ENCODE measurements at regions not wholly inside any gene's neighbourhood (a gene's known extent, or its start where the extent isn't known, plus 50 kb on each side); places are given as distances from the start of the nearest gene placed in this dataset.
A peak's percentile ranks its signal among the peaks of the same experiment; 100 is the strongest.

DNA sequence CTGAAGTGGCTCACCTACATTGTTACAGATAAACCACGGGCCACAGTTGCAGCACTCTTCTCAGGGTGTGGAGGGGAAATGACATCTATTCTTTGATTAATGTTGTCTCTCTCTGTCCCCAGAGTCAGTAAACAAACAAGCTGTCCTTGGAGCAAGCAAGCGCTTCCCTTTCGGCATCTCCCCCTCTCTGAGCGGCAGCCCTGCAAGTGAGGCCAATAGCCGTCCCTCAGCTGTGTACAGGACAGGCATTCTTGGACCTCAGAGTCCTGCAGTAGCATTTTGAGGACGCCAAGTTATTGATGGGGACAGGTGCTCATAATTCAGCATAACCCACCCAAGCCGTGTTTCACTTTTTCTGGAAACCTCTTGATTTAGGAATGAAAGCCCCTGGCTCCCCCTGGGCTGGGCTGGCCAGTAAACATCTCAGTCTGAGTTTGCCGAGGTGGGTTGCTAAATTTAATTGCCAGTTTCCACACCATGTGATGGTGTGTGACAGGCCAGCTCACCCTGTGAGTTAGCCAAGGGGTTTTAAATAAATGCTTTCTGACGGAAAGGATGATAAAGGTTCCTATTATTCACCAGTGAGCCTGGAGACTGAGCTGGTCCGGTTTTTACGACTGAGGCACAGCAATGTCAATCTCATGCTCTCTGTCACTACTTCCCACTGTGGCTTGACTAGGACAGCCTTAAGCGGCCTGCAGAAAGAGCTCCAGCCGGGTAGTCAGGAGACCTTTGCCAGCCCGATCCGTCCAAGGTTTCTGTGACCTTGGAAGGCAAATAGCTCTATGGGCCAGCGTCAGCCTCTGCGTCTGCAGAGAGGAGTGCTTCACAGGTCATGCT is 214.8 kb upstream of the RREB1 start:
- no peak for DNase-seq

DNA sequence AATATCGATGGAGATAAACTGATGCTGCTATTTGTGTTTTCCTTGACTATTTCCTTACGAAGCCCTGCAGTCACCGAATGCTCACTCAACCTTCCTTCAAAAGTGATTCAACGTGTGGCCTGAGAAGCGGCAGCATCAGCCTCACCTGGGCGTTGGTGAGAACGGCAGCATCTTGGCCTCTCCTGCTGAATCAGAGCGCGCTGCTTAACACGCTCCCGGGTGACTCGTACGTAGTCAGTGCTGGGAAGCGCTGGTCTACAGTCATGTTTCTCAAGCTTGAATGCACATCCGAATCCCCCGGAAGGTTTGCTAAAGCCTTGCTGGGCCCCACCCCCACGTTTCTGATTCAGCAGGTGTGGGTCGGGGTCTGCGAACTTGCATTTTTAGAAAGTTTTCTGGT is 214.1 kb upstream of the RREB1 start:
- DNase-seq: no peak

DNA sequence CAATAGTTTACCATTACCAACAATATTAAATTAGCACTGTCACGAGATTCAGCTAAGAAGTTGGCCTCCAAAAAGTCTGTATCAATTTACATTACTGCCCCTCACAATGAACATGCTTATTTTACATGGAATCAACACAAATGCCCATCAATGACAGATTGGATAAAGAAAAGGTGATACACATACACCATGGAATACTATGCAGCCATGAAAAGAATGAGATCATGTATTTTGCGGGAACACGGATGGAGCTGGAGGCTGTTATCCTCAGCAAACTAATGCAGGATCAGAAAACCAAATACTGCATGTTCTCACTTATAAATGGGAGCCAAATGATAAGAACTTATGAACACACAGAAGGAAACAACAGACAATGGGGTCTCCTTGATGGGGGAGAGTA is 211.8 kb upstream of the RREB1 start:
- DNase-seq: no peak

DNA sequence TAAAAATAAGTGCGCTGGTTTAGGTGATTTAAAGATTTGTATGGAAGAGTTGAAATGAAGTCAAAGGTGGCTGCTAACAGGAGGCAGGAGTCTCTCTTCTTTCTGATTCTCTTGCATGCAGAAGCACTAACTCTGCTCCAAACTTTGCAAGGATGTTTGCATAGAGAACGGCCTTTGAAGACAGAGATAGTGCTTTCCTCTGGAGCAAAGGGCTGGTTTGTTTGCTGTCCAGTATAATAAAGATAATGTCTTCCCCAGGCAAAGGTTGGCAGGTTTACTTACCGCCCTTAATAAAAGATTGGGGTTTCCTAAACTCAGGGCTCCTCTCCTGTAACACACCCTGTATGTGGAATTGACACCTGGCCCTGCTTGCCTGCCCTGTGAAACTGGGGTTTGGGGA is 210.6 kb upstream of the RREB1 start:
- no peak for DNase-seq

DNA sequence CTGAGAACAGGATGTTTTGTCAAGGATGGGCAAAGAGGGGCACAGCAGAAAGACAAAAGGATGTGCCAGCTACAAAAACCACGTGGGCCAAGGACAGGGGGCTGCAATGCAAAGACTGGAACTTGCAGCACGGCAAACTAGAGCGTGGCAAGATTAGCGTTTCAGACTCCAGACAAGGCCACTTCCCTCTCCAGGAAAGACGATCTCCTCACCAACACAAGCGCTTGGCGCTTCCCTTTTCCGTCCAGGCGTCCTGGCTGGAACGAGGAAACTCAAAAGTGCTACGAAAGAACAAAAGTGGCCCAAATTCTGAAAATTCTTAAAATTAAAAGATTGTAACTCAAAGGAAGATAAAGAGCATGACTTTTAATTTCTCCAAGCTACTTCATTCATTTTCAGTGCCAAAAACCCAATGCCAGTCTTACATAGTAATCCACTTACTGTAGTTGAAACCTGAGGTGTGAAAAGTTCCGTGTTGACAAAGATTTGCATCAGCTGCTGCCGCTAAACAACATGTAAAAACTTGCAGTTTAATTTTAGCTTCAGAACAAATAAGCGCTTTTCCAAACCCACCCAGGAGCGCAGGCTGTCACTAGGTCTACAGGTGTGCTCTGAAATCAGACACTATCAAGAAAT is 207.1 kb upstream of the RREB1 start:
- no peak for DNase-seq

DNA sequence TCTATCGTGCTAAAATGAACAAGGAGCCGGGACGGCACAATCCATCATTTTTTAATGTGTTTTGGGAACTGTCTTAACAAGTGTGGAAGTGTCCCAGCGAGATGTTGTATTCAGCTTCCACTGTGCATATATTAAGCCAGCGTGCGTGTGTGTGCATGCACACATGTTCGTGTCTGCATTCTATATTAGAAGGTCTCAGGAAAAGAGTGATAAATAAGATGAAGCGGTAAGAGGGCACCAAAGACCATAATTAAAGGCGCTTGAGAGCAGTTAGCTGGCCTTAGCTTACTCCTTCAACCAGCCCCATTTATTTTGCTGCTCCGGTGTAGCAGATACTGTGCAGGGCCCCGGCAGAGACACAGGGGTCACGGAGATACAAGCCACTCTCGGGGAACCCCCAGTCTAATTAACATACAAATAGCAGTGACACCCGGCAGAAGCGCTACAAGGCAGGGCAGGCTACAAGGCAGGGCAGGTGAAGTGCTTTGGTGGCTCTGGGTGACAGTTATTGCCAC is 206.5 kb upstream of the RREB1 start:
- DNase-seq: peak; percentile 28 to 58

DNA sequence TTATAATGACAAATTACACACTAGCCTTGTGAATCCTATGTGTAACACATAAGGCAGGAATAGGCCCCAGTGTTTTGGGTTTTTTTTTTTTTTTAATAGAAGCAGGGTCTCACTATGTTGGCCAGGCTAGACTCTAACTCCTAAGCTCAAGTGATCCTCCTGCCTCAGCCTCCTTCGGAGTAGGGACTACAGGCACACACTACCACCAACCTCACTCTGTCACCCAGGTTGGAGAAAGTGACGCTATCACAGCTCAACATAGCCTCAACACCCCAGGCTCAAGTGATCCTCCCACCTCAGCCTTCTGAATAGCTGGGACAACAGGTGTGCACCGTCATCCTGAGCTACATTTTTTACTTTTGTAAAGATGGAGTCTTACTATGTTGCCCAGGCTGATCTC is 205.8 kb upstream of the RREB1 start:
- no peak for DNase-seq

DNA sequence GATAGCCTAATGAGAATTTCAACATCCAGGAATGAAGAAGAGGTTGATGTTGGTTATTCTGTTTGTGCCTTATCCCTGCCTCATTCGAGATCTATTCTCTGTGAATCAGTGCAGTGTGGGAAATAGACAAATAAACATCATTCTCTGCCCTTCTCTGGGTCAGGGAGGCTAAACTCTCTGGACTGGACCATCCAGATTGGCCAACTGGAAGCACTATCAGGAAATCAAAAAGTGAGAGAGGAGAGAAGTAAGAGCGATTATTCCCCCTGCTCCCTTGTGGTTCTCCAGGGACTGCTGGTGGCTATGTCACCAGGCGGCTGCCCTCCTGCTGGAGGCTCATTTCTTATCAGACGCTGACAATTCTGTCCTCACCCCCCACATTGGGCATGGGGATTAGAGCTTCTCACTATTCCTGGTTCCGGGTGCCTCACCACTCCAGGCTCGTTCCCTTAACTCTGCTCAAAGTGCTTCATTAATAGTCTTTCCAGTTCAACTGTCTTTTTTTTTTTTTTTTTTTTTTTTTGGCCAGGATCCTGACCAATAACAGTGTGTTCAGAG is 201.7 kb upstream of the RREB1 start:
- no peak for DNase-seq

DNA sequence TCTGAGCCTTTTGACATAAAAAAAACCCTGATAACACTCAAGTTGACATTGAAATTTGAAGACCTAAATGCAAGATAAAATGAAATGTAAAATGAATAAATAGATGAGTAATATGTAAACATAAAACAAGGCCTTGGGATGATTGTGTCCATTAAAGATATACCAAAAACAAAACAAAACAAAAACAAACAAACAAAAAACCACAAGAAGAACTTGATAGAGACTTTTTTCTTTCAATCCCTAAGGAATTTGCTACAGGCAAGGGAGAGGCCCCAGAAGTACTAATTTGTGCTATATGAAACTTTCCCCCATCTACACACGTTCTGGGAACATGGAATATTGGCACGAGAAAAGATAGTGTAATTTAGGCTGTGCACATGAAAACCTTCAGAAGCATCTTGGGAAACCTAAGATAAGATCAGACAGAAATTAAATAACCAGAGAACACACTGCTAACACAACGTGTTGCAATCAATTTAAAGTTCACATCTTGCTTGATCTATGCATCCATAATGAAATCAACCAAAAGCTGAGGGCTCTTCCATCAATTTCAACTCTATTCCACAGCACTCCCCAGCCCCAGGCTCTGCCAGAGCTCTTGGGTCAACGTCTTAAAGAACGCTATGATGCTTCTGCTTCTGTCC is 201.1 kb upstream of the RREB1 start:
- no peak for DNase-seq

DNA sequence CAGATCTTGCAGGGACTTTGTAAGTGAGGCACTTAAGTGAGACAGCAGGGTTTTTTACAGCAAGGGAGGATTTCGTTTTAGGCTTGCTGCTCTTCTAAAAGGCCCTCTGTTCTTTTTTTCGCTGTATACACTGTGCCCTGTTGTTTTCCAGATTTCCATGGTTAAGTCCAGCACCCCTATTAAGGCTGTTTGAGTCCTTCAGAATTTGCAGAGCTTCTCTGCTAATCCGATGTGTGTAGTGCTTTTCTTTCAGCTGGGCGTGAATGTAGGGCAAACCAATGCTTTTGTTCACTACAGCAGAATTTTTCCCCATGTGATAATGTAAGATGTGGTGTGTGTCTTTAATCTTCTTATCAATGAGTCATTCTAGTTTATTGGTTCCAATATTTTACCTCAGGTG is 200.5 kb upstream of the RREB1 start:
- DNase-seq: no peak

DNA sequence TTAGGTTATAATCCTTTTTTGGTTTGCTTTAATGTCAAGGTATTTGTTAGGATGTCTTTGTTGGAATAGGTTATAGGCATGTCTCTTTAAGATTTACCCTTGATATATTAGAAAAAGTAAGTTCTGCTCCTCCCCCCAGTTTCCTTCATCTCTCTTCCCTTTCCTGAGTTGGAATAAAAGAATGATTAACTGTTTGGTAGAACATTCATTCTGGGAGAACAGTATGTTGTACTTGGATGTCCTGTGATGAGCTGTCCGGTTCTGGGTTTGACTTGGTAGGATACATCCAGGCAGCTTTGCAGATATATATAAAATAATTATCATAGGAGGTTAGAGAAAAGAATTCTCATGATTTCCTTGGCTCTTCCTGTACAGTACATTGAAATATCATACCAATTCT is 199.6 kb upstream of the RREB1 start:
- DNase-seq: no peak

DNA sequence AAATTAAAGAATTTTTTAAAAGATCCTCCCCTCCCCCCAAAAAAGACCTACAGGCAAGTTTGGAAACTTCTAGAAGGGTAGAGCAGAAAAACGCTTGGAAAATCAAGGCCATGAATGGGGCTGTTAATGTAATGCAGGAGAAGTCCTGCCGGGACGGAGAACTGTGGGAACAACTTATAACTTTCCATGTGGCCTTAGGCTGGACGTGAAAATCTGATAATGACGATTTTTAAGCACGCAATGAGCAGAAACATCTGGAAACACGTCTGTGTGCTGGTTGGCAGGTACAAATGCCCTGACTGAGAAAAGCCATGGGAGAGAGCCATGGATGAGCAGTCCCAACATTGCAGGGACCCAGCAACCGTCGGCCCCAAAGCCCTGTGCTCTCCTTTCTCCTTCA is 198.7 kb upstream of the RREB1 start:
- DNase-seq: no peak

DNA sequence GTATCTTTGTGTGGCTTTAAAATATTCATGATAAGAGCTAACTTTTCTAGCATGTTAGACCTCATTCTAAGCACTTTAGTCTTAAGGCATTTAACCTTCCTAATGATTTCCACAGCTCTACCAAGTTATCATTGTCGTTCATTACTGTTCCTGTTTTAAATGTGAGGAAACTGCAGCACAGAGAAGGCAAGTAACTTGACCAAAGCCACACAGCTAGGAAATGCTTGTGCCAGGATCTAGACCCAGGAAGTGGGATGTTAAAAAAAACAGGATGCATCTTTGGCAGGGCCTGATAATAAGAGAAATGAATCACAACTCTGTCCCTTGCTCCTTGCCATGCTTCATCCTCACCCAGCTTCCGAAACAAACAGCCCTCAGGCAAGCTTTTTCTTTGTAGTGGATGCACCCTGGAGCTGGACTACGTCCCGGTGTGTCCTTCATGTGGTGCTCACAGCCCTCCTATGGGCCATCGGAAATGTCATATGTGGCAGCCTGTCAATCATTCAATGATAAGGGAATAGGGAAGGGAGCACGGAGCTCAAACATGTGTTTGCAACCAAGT is 196.9 kb upstream of the RREB1 start:
- DNase-seq: no peak

DNA sequence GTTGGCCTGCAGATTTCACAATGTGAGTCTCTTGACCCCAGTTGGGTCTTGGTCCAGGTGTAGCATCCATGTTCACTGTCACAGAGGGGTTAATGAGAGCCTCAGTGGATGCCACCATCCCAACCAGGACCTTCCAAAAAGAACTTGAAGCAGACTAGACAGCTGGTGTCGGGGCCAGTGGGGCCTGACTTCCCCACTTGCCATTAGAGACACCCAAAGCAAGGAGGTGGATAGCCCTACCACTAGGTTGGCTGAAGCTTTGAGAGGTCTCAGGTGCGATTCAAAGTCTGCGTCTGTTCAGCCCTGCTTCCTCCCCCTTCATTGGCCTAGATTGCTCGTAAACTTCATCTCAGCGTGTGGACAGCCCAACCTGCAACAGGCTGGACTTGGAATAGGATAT is 196.4 kb upstream of the RREB1 start:
- DNase-seq: no peak

DNA sequence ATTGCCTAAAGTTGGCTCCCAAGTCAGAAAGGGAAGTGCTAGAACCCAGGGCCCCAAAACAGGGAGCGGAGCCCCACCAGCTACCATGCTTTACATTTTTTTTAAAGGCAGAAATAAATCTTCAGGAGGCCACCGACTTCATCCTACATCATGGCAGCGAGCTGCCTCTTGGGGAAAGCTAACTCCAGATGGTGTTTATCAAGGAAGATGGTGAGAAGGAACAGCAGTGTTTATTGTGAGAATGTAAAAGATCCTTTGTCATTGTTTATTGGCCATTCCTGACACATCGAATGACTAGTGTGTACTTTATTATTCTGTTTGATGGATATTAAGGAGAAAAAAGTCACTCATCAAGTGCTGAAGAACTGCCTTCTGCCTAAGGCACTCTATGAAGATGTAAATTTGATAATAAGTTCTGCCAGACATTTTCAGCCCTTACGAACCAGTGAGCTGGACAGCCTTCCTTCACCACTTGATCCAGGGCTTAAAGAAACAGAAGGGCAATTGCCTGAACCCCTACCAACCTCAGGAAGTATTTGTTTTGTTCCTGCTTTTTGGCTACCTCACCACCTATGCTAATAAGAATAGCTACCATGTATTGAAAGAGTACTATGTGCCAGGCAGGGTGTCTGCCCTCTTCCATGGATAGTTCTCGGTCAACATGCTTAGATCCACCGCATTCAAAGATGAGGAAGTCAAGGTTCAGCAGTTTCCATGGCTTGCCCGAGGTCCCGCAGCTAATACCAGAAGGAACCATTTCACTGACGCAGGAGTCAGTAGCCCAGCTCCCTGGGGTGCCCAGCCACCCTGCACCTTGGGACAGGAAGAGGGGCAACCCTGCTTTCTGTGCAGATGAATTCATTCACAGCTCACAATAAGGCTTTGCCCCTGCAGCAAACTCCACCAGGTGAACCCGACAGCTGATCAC is 194.7 kb upstream of the RREB1 start:
- DNase-seq: no peak

DNA sequence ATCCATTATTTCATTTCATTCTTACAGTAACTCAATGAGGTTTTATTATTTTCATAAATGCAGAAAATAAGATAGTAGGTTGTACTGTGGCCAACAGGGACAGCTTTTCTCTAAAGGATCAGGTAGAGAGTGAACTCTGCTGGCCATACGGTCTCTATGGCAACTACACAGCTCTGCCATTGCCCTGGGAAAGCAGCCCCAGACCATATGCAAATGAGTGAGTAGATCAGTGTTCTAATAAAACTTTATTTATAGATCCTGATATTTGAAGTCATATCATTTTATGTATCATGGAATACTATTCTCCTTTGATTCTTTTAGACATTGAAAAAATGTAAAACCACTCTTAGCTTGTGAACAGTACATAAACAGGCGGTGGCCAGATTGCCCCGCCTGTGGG is 192.5 kb upstream of the RREB1 start:
- DNase-seq: peak; percentile 9 to 48

DNA sequence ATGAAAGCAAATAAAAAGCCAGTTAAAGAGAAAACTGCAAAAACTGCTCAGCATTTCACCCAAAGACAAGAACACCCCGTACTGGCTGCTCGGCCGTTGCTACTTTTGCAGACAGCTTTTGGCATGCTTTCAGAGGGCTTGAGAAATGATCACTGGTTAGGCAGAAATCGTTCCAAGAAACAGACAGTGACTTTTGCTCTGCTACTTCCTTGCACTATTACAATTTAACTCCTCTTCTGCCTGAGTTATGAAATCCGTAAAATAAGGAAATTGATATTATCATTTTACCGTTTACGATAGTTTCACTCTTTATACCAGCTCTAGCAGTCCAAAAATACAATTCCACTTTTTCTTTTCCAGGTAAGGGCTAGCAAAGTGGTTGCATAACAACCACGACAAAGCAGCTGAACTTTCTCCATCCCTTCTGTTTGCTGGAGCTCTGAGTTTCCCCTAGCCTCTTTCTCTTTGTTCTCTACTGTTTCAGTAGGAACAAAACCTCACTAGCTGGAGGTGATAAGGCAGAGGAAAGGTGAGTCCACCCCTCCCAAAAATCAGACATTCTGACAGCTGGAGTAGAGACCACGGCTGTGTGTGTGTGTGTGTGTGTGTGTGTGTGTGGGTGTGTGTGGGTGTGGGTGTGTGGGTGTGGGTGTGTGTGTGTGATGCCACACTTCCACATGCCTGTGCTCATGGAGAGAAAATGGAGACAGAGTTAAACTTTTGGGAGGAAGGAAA is 191.8 kb upstream of the RREB1 start:
- no peak for DNase-seq

DNA sequence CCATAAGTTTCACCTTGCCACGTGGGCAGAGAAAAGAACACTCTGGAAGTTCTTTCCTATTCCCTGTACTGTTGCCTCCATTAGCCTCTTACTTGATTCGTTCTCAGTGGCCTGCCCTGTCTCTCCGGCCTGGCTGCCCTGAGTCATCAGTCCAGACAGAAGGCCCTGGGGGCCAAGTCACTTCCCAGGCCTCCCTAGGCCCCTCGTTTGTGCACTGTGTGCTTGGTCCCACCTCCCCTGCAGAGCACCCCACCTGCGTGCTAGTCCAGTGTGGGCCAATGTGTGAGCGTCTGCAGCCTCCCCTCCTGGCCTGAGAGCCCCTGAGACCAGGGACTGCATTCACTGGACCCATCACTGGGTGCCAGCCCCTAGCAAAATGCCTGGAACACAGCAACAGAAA is 191.2 kb upstream of the RREB1 start:
- DNase-seq: no peak

DNA sequence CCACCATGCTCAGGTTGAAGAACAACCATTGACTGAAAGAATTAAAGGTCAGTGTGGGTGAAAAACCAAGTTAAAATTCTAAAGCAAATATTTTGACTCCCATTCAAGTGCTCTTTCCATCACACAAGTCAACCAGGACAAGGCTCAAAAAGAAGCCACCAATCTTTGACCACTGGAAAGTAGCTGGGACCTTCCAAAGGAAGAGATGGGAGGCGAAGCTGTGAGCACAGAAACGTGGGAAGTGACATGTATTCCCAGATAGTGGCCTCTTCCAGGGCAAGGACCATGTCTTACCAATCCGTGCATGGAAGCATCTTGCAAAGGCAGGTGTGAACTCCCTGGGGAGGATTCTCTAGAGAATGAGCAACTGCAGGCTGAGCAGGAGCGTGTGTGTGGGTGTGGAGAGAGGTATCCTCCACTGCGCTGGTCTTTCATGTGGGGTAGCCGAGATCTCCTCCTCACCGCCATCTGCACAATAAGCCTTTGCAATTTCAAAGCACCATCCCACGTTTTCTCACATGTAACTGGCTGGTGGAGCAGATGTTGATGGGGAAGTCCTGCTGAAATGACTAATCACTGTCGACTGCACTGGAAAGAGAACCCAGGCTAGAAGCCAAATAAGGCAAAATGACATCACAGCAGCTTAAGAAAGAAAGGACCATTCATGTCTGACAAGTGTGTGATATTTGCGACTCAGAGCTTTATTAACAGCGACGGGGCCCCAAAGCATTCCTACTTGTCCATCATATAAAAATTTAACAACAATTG is 189.4 kb upstream of the RREB1 start:
- no peak for DNase-seq

DNA sequence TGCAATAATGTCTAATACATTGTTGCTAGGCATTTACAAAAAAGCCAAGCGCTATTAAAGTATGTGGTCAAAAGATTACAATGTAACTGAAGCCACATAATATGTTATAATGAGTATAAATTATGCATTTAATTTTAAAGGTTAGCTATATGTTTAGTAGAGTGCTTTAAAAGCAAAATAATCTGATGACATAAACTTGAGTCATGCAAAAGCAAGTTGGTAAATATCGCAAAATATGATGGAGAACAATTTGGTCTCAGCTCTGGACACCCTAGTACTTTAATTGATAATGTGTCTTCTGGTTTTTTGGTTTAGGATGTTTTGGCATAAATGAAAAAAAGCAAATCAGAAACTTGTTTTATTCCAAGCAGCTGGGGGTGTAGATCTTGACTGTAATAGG is 188.6 kb upstream of the RREB1 start:
- no peak for DNase-seq

All from NCI-H526 (cell line).